Brain microvascular endothelial cell (primary cell): ENCODE measurements at regions not wholly inside any gene's neighbourhood (a gene's known extent, or its start where the extent isn't known, plus 50 kb on each side); places are given as distances from the start of the nearest gene placed in this dataset.

Experiments
- DNase-seq: peaks from one replicate; pipeline ENCODE4 v3.0.0-alpha.2; 2020
- H3K27ac ChIP-seq: fragments of 250-450 bp; sonication (Bioruptor Pico); 2 replicates; pipeline ENCODE4 v1.5.1; 2020; ENCODE audit warnings: mild to moderate bottlenecking, moderate library complexity
- H3K27me3 ChIP-seq: fragments of 250-450 bp; sonication (Bioruptor Pico); replicated peaks from 2 replicates; pipeline ENCODE4 v1.5.1; 2020; ENCODE audit warnings: mild to moderate bottlenecking
- H3K36me3 ChIP-seq: fragments of 250-450 bp; sonication (Bioruptor Pico); replicated peaks from 2 replicates; pipeline ENCODE4 v1.5.1; 2020; ENCODE audit warnings: mild to moderate bottlenecking
- H3K4me3 ChIP-seq: 2 replicates; pipeline ENCODE4 v1.5.1; 2011; ENCODE audit warnings: low read depth, mild to moderate bottlenecking, control low read depth, low read length, moderate library complexity
- in situ Hi-C: cut with HindIII; loops from 2 replicates; pipeline ENCODE4 v1.10.0; 2017; ENCODE audit warnings: low sequenced_read_pairs, low pct_ligation_motif_present
- TF ChIP-seq, protein P1 (sequence below): IDR thresholded peaks from 2 replicates; pipeline ENCODE4 v1.5.1; 2011; ENCODE audit warnings: low read depth, mild to moderate bottlenecking, moderate library complexity, low read length, control low read depth, inconsistent platforms; ENCODE audit errors: missing control alignments

DNA sequence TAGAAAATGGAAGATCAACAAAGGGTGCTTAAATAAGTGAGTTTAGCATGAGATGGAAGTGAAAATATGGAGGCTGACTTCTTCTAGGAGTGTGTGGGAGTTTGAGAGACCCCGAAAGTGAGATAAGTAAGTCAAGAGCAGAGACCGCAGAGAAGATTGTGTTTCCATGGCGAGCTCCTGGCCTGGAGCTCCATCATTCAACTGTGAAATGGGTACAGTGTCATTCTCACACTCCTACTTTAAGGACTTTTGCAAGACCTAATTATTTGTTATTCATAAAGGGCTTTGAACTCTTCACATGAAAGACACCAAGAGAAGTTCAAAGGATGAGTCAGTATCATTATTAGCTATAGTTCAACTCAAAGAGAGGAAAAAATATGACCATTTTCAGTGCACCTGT lies 134.2 kb upstream of the PIK3C3 start:
- TF ChIP-seq, protein P1, sequence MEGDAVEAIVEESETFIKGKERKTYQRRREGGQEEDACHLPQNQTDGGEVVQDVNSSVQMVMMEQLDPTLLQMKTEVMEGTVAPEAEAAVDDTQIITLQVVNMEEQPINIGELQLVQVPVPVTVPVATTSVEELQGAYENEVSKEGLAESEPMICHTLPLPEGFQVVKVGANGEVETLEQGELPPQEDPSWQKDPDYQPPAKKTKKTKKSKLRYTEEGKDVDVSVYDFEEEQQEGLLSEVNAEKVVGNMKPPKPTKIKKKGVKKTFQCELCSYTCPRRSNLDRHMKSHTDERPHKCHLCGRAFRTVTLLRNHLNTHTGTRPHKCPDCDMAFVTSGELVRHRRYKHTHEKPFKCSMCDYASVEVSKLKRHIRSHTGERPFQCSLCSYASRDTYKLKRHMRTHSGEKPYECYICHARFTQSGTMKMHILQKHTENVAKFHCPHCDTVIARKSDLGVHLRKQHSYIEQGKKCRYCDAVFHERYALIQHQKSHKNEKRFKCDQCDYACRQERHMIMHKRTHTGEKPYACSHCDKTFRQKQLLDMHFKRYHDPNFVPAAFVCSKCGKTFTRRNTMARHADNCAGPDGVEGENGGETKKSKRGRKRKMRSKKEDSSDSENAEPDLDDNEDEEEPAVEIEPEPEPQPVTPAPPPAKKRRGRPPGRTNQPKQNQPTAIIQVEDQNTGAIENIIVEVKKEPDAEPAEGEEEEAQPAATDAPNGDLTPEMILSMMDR, result no peak
- Histone ChIP-seq H3K27me3 (no peaks in the 10 kb centered on the region), H3K4me3 (no peak overlapping the region), H3K36me3 (no peaks in the 10 kb centered on the region), H3K27ac (no peak overlapping the region)
- in situ Hi-C loops, result no loop called here
- DNase-seq, result no peak

DNA sequence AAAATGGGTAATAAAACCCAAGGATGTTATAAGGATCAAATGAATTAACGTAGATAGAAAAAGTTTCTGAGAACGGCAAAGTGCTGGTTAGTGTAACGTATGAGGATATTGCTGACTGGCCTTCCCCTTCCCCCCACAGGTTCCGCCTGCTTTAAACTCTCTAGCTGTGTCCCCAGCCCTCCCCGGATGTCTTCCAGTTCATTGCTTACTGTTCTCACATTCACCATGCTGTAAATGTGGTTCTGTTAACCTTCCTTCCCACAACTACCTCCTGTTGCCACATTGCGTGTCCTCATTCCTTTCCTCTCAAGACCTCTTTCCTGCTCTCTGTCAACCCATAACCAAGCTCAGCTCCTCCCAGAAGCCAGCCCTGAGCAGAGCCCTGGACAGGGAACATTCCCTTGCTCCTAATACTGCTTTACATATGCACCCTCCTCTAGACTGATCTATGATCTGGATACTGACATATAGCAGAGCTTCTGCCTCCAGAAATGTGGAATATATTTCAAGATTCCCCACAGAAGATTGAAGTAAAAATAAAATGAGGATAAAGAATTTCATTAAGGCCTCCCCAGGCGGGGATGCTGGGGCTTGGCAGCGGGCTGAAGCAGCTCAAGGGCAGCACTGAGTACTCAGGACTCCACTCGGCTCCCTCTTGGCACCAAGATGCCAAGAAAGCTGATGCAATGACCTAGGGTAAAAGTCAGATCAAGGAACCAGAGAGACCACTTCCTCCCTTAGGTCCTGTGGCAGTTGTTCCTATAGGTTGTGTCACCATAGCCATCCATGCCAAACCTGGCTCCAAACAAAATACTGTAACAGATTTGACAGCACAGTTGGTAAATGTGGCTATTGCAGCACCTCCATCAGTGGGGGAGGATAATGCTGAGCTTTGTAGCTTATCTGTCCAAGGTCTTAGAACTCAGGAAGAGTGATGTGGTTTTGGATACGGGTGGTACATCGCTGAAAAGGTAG lies 136.4 kb upstream of the PIK3C3 start:
- H3K4me3 ChIP-seq, result no peak overlapping the region
- H3K27me3 ChIP-seq, result no peaks in the 10 kb centered on the region
- TF ChIP-seq, protein P1, result no peak
- no peak for DNase-seq
- in situ Hi-C loops, result no loop called here
- no peaks in the 10 kb centered on the region for H3K36me3 ChIP-seq
- H3K27ac ChIP-seq, result no peak overlapping the region

DNA sequence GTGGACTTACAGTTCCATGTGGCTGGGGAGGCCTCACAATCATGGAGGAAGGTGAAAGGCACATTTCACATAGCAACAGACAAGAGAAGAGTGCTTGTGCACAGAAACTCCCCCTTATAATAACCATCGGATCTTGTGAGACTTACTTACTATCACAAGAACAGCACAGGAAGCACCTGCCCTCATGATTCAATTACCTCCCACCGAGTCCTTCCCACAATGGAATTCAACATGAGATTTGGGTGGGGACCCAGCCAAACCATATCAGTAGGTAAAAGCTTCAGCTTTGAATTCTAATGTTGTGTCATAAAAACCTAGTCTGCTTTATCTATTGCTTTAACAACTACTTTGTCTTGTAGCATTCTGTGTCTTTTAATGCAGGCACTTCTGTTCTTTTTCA lies 140.4 kb upstream of the PIK3C3 start:
- Histone ChIP-seq H3K27me3 (no peaks in the 10 kb centered on the region), H3K4me3 (no peak overlapping the region), H3K27ac (no peak overlapping the region), H3K36me3 (no peaks in the 10 kb centered on the region)
- DNase-seq, result peak; percentile 0
- TF ChIP-seq, protein P1, result no peak
- in situ Hi-C loops, result no loop called here

DNA sequence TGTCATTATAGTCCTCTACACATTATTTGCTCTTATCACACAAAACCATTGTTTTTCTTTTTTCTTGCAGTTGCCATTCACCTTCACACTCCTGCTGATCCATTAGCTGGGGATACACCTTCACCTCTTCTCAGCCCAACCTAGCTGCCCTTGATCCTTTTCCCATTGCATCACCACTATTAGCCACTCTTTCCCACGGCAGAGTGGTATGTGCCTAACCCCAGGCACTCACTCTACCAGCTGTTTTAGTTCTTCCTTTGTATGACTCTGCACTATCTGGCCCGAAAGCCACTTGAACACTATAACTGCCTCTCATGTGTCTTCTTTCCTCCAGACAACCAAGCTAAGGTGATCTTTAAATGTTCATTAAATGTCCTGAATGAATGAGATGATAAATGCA lies 145.4 kb upstream of the PIK3C3 start:
- Histone ChIP-seq H3K27me3 (no peaks in the 10 kb centered on the region), H3K36me3 (no peaks in the 10 kb centered on the region), H3K27ac (no peak overlapping the region), H3K4me3 (no peak overlapping the region)
- TF ChIP-seq, protein P1, result no peak
- no peak for DNase-seq
- in situ Hi-C loops, result no loop called here

DNA sequence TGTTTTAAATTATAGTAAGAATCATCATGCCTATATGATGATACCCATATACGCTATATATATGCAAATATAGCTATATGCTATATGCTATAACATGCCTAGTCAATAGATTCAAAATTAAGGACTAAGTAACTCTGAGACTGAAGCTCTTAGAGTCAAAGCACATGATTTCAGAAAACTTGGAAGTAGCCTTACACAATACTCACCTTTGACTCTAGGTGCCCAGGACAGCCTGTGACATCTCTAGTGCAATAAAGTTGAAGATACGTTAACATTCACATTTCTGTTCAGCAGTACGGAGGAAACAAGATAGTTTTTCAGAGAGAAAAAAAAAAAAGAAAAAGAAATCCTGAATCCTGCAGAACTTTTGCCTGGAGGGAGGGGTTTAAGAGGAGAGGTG lies 149.7 kb upstream of the PIK3C3 start:
- no peak overlapping the region for H3K4me3 ChIP-seq
- DNase-seq, result no peak
- H3K36me3 ChIP-seq, result no peaks in the 10 kb centered on the region
- H3K27me3 ChIP-seq, result no peaks in the 10 kb centered on the region
- in situ Hi-C loops, result no loop called here
- no peak overlapping the region for H3K27ac ChIP-seq
- TF ChIP-seq, protein P1, result no peak
